Lower leg skin (tissue), 4 donors: ENCODE measurements at regions not wholly inside any gene's neighbourhood (a gene's known extent, or its start where the extent isn't known, plus 50 kb on each side); places are given as distances from the start of the nearest gene placed in this dataset.

Source experiments
- DNase-seq, 2 donors: peaks; one replicate each; pipeline ENCODE4 v3.0.0-alpha.2; 2019; ENCODE audit warnings: low spot score in 2 of 2
- H3K4me3 ChIP-seq: fragments of 200-600 bp; sonication (generic); 2 replicates; pipeline ENCODE4 v1.5.1; 2017; ENCODE audit warnings: mild to moderate bottlenecking, low read depth; ENCODE audit not compliant: poor library complexity, severe bottlenecking
- CTCF ChIP-seq, 3 donors: fragments of 450-650 bp; IDR thresholded peaks; one replicate each; pipeline ENCODE4 v1.5.1; 2016; ENCODE audit warnings: antibody characterized with exemption in 3 of 3, mild to moderate bottlenecking in 3 of 3, moderate library complexity in 2 of 3
- POLR2A ChIP-seq, 2 donors: fragments of 450-650 bp; IDR thresholded peaks; one replicate each; pipeline ENCODE4 v1.6.1; 2016 to 2017; ENCODE audit warnings: antibody characterized with exemption in 2 of 2, mild to moderate bottlenecking in 1 of 2, moderate library complexity in 1 of 2
- WGBS, 2 donors: methylation state at CpG; one replicate each; pipeline ENCODE4 v1.1.5; 2018; 5-methylcytosine and 5-hydroxymethylcytosine counted together
- intact Hi-C: fragments of 100-400 bp; cut with DNase I; formaldehyde crosslinking; loops from one replicate; pipeline ENCODE4 v1.15.0; 2023; ENCODE audit warnings: low total_unique reads

- DNase-seq: no peak
- WGBS, 2 donors: 78 to 96% methylated on average over 2 of the region's 2 CpGs
- intact Hi-C loops: no loop called here
- TF ChIP-seq POLR2A (IDR thresholded peaks at IDR 0.05) (no peak), CTCF (IDR thresholded peaks at IDR 0.05) (no peak)
- H3K4me3 ChIP-seq: no peak overlapping the region
Measured at GRCh38 chrX:45385757-45386156, 185.1 kb upstream of the DIPK2B start.

GRCh38 chrX:45381841-45382240 lies 181.2 kb upstream of the DIPK2B start:
- WGBS, 2 donors: 79 to 90% methylated on average over 2 to 34 of the region's 34 CpGs
- H3K4me3 ChIP-seq: no peak overlapping the region
- intact Hi-C loops: no loop called here
- no peak for DNase-seq
- TF ChIP-seq POLR2A (IDR thresholded peaks at IDR 0.05): no peak
- TF ChIP-seq CTCF (IDR thresholded peaks at IDR 0.05): no peak

DNA sequence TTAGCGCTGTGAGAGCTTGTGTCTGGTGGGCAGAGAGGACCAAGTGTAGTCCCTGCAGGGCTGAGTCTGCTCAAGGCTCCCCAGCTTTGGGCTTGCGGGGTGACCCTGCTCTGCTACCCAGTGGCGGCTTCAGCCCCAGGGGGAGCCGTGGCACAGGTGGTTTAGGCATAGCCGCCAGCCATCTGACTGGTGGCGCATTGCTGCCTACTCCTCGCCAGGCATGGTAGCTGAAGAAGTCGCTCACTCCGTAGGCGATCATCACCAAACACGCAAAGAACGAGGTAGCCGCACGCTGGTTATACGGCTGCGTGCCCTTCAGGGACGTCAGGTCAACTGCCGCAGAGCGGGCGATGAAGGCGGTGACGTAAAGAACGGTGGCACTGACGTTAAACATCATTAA lies 180.7 kb upstream of the DIPK2B start:
- intact Hi-C loops: no loop called here
- DNase-seq: no peak
- 96 to 99% methylated on average over 17 to 24 of the region's 24 CpGs for WGBS, 2 donors
- no peak overlapping the region for H3K4me3 ChIP-seq
- no peak for TF ChIP-seq CTCF (IDR thresholded peaks at IDR 0.05)
- no peak for TF ChIP-seq POLR2A (IDR thresholded peaks at IDR 0.05)

- intact Hi-C loops: no loop called here
- TF ChIP-seq POLR2A (IDR thresholded peaks at IDR 0.05) (no peak), CTCF (IDR thresholded peaks at IDR 0.05) (no peak)
- no peak for DNase-seq
- H3K4me3 ChIP-seq: no peak overlapping the region
Measured at GRCh38 chrX:45379236-45379635, 178.6 kb upstream of the DIPK2B start.

DNA sequence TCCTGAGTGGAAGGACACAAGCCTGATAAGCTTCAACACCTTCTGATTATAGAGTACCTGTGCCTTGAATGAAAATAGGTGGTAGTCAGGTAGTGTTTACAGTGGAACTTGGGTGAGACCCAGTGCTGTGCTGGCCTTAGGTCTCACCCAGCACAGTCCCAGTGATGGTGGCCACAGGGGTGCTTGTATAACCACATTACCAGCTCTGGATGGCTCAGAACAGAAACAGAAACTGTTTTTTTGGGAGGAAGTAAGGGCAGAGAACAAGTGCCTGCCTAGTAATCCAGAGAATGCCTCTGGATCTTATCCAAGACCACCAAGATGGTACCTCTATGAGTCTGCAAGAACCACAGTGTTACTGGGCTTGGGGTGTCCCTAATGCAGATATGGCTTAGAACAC lies 171.5 kb upstream of the DIPK2B start:
- DNase-seq: no peak
- H3K4me3 ChIP-seq: no peak overlapping the region
- TF ChIP-seq POLR2A (IDR thresholded peaks at IDR 0.05): no peak
- TF ChIP-seq CTCF (IDR thresholded peaks at IDR 0.05): no peak
- intact Hi-C loops: no loop called here

DNA sequence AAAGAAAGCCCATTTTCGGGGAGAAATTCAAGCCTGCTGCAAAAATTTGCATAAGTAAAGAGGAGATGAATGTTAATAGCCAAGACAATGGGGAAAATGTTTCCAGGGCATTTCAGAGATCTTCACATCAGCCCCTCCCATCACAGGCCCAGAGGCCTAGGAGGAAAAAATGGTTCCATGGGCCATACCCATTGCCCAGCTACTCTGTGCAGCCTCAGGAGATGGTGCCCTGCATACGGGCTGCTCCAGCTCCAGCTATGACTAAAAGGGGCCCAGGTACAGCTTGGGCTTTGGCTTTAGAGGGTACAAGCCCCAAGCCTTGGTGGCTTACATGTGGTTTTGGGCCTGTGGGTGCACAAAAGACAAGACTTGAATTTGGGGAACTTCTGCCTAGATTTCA lies 168.0 kb upstream of the DIPK2B start:
- H3K4me3 ChIP-seq: no peak overlapping the region
- no peak for TF ChIP-seq POLR2A (IDR thresholded peaks at IDR 0.05)
- no peak for TF ChIP-seq CTCF (IDR thresholded peaks at IDR 0.05)
- no peak for DNase-seq
- WGBS, 2 donors: 85 to 91% methylated on average over 2 of the region's 2 CpGs
- intact Hi-C loops: no loop called here
